HEK293 (cell line): ENCODE measurements at regions not wholly inside any gene's neighbourhood (a gene's known extent, or its start where the extent isn't known, plus 50 kb on each side); places are given as distances from the start of the nearest gene placed in this dataset.

Source experiments
- CTCF ChIA-PET: fragments of 350-600 bp; formaldehyde crosslinking; extraction: SDS; loops from one replicate; lab custom pipeline; 2021; ENCODE audit warnings: antibody characterized with exemption; lab: Yijun Ruan, JAX
- POLR2A ChIA-PET: fragments of 300-600 bp; formaldehyde crosslinking; extraction: SDS; loops from one replicate; lab custom pipeline; 2020; ENCODE audit warnings: antibody characterized with exemption, inconsistent platforms; lab: Yijun Ruan, JAX
- H3K27ac ChIP-seq: fragments of 200-500 bp; sonication (Bioruptor generic); 2 replicates; pipeline ENCODE4 v1.5.1; 2014; ENCODE audit warnings: low read depth, low read length, control low read depth, inconsistent platforms; ENCODE audit errors: extremely low read depth
- H3K36me3 ChIP-seq, 2 experiments: fragments of 200-500 bp in 1 of 2; sonication (Bioruptor generic) in 1 of 2; 1 replicate in 1 of 2; 2 replicates in 1 of 2; pipeline ENCODE4 v1.5.1; 2014 to 2017; ENCODE audit warnings: inconsistent platforms in 2 of 2, low read length in 2 of 2; ENCODE audit not compliant: control insufficient read depth in 2 of 2, insufficient read depth in 1 of 2
- H3K4me1 ChIP-seq: fragments of 200-500 bp; sonication (Bioruptor generic); 2 replicates; pipeline ENCODE4 v1.5.1; 2014; ENCODE audit warnings: mild to moderate bottlenecking, low read length, inconsistent platforms; ENCODE audit not compliant: control insufficient read depth, insufficient read depth
- H3K4me3 ChIP-seq: 2 replicates; pipeline ENCODE4 v1.5.1; 2011; ENCODE audit warnings: low read depth, mild to moderate bottlenecking, control low read depth, low read length, moderate library complexity
- H3K9me3 ChIP-seq: fragments of 200-500 bp; sonication (Bioruptor generic); 2 replicates; pipeline ENCODE4 v1.5.1; 2014; ENCODE audit warnings: low read depth, low read length, inconsistent platforms; ENCODE audit not compliant: control insufficient read depth, insufficient read depth
- GLIS1 ChIP-seq: fragments of 450-650 bp; formaldehyde crosslinking; IDR thresholded peaks from 2 replicates; pipeline ENCODE4 v1.5.1; 2016; ENCODE audit warnings: missing biosample characterization, missing genetic modification characterization
- IKZF3 ChIP-seq: fragments of 450-650 bp; IDR thresholded peaks from 2 replicates; pipeline ENCODE4 v1.5.0; 2018; ENCODE audit warnings: missing biosample characterization, mild to moderate bottlenecking, missing genetic modification characterization, moderate library complexity
- INSM2 ChIP-seq: fragments of 450-650 bp; formaldehyde crosslinking; IDR thresholded peaks from 2 replicates; pipeline ENCODE4 v1.5.1; 2016; ENCODE audit warnings: missing biosample characterization, missing genetic modification characterization
- KLF10 ChIP-seq: fragments of 450-650 bp; IDR thresholded peaks from 2 replicates; pipeline ENCODE4 v1.5.1; 2018; ENCODE audit warnings: missing biosample characterization, mild to moderate bottlenecking, missing genetic modification characterization
- MEIS1 ChIP-seq: sonication (generic); formaldehyde crosslinking; IDR thresholded peaks from 2 replicates; pipeline ENCODE4 v1.8.1; 2022; ENCODE audit warnings: missing genetic modification reagents, mild to moderate bottlenecking, borderline replicate concordance
- ZBTB17 ChIP-seq: fragments of 450-650 bp; formaldehyde crosslinking; IDR thresholded peaks from 2 replicates; pipeline ENCODE4 v1.5.1; 2016; ENCODE audit warnings: missing biosample characterization, missing genetic modification characterization
- ZBTB8A ChIP-seq: fragments of 450-650 bp; formaldehyde crosslinking; IDR thresholded peaks from 2 replicates; pipeline ENCODE4 v1.5.1; 2016; ENCODE audit warnings: missing biosample characterization, missing genetic modification characterization
- ZNF112 ChIP-seq: fragments of 450-650 bp; formaldehyde crosslinking; IDR thresholded peaks from 2 replicates; pipeline ENCODE4 v1.5.0; 2017; ENCODE audit warnings: missing biosample characterization, missing genetic modification characterization
- ZNF18 ChIP-seq: fragments of 450-650 bp; formaldehyde crosslinking; IDR thresholded peaks from 2 replicates; pipeline ENCODE4 v1.5.1; 2016; ENCODE audit warnings: missing biosample characterization, missing genetic modification characterization
- ZNF2 ChIP-seq: fragments of 450-650 bp; formaldehyde crosslinking; IDR thresholded peaks from 2 replicates; pipeline ENCODE4 v1.5.1; 2016; ENCODE audit warnings: missing biosample characterization, missing genetic modification characterization
- ZNF211 ChIP-seq: fragments of 450-650 bp; formaldehyde crosslinking; IDR thresholded peaks from 2 replicates; pipeline ENCODE4 v1.5.1; 2016; ENCODE audit warnings: low read depth, missing biosample characterization, missing genetic modification characterization
- ZNF24 ChIP-seq: fragments of 450-650 bp; formaldehyde crosslinking; IDR thresholded peaks from 2 replicates; pipeline ENCODE4 v1.5.1; 2016; ENCODE audit warnings: missing biosample characterization, missing genetic modification characterization
- ZNF311 ChIP-seq: fragments of 450-650 bp; formaldehyde crosslinking; IDR thresholded peaks from 2 replicates; pipeline ENCODE4 v1.5.1; 2017; ENCODE audit warnings: missing biosample characterization, missing genetic modification characterization, borderline replicate concordance
- ZNF529 ChIP-seq: fragments of 450-650 bp; formaldehyde crosslinking; IDR thresholded peaks from 2 replicates; pipeline ENCODE4 v1.5.1; 2017; ENCODE audit warnings: missing genetic modification characterization, missing biosample characterization; ENCODE audit not compliant: insufficient replicate concordance
- ZNF530 ChIP-seq: fragments of 450-650 bp; formaldehyde crosslinking; IDR thresholded peaks from 2 replicates; pipeline ENCODE4 v1.5.1; 2016; ENCODE audit warnings: low read depth, missing biosample characterization, missing genetic modification characterization
- ZNF610 ChIP-seq: fragments of 450-650 bp; formaldehyde crosslinking; IDR thresholded peaks from 2 replicates; pipeline ENCODE4 v1.5.1; 2016; ENCODE audit warnings: missing biosample characterization, missing genetic modification characterization, borderline replicate concordance
- ZNF623 ChIP-seq: fragments of 450-650 bp; formaldehyde crosslinking; IDR thresholded peaks from 2 replicates; pipeline ENCODE4 v1.5.1; 2016; ENCODE audit warnings: missing biosample characterization, missing genetic modification characterization
- ZNF76 ChIP-seq: fragments of 450-650 bp; formaldehyde crosslinking; IDR thresholded peaks from 2 replicates; pipeline ENCODE4; 2016; ENCODE audit warnings: low read depth, missing biosample characterization, missing genetic modification characterization, borderline replicate concordance
- ZSCAN18 ChIP-seq: fragments of 450-650 bp; formaldehyde crosslinking; IDR thresholded peaks from 2 replicates; pipeline ENCODE4 v1.5.1; 2016; ENCODE audit warnings: missing biosample characterization, missing genetic modification characterization
- TF ChIP-seq, protein P1 (sequence below): fragments of 450-650 bp; formaldehyde crosslinking; IDR thresholded peaks from 2 replicates; pipeline ENCODE4 v1.5.1; 2017; ENCODE audit warnings: missing biosample characterization, missing genetic modification characterization

DNA sequence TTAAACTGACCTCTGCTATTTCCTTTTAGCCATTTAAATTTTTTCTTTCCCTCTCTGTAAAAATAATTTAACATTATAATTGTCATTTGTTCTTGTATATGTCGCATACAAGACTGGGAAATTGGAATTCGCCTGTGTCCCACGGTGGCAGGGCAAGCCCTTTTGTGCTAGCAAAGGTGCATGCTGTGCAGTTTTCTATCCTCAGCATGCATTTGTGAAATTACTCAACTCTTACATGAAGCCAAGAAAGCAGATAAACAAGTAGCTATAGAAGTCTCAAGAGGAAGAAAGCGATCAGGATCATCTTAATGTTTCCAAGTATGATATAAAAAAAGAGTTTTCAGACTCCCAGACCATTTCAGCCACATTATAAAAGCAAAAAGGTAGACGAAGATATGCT, 392.6 kb upstream of the CHST9 start:
- Histone ChIP-seq H3K9me3 (no peaks in the 10 kb centered on the region), H3K4me3 (no peak overlapping the region), H3K4me1 (no peaks in the 10 kb centered on the region), H3K36me3 (no peaks in the 10 kb centered on the region), H3K27ac (no peak overlapping the region)
- ChIA-PET CTCF (interaction anchor here (1.0 kb wide), 1 partner anchor 171 kb away, joined by 3 read pairs; no protein-coding TSS in a partner anchor), POLR2A (no interaction called here)
- no peak for TF ChIP-seq ZNF24 (tag by site-specific recombination)
- no peak for TF ChIP-seq ZBTB8A
- no peak for TF ChIP-seq GLIS1 (tag by site-specific recombination)
- no peak for TF ChIP-seq ZNF529 (tag by site-specific recombination)
- TF ChIP-seq ZNF76 (tag by site-specific recombination), result no peak

- H3K4me3 ChIP-seq, result no peak overlapping the region
- CTCF ChIA-PET, result interaction anchor here (1.0 kb wide), 1 partner anchor 172 kb away, joined by 3 read pairs; no protein-coding TSS in a partner anchor
- POLR2A ChIA-PET, result no interaction called here
- no peaks in the 10 kb centered on the region for H3K36me3 ChIP-seq
- no peaks in the 10 kb centered on the region for H3K4me1 ChIP-seq
- TF ChIP-seq KLF10 (no peak), ZNF311 (tag by site-specific recombination) (no peak), INSM2 (no peak), ZNF2 (no peak), ZSCAN18 (no peak), ZNF211 (tag by site-specific recombination) (no peak), MEIS1 (CRISPR knock-in tag) (no peak), ZNF112 (tag by site-specific recombination) (no peak), ZNF610 (tag by site-specific recombination) (no peak), IKZF3 (tag by site-specific recombination) (no peak), ZNF530 (tag by site-specific recombination) (no peak), ZNF18 (tag by site-specific recombination) (no peak), ZBTB17 (tag by site-specific recombination) (no peak), ZNF623 (no peak)
- TF ChIP-seq, protein P1, sequence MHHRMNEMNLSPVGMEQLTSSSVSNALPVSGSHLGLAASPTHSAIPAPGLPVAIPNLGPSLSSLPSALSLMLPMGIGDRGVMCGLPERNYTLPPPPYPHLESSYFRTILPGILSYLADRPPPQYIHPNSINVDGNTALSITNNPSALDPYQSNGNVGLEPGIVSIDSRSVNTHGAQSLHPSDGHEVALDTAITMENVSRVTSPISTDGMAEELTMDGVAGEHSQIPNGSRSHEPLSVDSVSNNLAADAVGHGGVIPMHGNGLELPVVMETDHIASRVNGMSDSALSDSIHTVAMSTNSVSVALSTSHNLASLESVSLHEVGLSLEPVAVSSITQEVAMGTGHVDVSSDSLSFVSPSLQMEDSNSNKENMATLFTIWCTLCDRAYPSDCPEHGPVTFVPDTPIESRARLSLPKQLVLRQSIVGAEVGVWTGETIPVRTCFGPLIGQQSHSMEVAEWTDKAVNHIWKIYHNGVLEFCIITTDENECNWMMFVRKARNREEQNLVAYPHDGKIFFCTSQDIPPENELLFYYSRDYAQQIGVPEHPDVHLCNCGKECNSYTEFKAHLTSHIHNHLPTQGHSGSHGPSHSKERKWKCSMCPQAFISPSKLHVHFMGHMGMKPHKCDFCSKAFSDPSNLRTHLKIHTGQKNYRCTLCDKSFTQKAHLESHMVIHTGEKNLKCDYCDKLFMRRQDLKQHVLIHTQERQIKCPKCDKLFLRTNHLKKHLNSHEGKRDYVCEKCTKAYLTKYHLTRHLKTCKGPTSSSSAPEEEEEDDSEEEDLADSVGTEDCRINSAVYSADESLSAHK, result no peak
- no peak overlapping the region for H3K27ac ChIP-seq
- H3K9me3 ChIP-seq, result no peaks in the 10 kb centered on the region
These were observed 392.2 kb upstream of the CHST9 start for GRCh38 chr18:27577265-27577664.
